ENCODE measurements at regions not wholly inside any gene's neighbourhood (a gene's known extent, or its start where the extent isn't known, plus 50 kb on each side); places are given as distances from the start of the nearest gene placed in this dataset.

DNA sequence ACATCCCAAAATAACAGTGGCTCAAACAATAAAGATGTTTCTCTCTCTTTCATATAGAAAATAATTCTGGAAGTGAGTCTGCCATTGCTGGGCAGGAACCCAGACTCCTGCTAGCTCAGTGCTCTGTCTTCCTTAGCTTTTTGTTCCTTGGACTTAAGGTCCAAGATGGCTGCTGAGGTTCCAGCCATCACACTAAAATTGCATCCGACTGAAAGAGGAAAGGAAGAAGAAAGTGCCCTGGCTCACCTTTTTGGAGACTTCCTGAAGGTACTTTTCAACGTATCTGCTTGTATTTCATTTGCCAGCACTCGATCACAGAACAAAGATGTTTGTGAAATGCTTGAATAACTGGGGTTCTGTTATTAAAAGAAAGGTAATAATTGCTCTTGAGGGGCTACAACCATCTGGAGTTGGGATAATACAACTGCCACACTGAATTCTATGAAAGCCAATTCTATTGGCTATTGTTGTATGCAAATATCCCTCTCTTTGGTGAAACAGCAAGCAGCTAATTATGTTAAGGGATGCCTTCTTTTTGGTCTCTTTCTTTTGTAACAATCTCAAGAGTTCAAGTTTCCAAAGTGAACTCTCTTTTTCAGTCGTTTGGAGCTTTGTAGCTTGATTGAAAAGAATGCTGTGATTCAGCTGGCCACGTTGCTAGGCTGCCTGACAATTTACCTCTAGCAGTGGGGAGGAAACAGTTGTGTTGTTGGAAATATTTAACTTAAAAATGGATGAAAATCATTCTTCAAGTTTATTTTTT is 83.9 kb downstream of the BAMBI start:
- Histone ChIP-seq H3K4me2 (no peak overlapping the region), H3K79me2 (ENCODE audit: insufficient read depth, low read depth) (no peaks in the 10 kb centered on the region), H3K4me1 (ENCODE audit: low read depth, poor library complexity, severe bottlenecking) (no peaks in the 10 kb centered on the region), H3K27ac (no peak overlapping the region), H4K20me1 (ENCODE audit: insufficient read depth) (no peaks in the 10 kb centered on the region), H2AFZ (ENCODE audit: low read depth) (no peak overlapping the region), H3K9ac (no peak overlapping the region), H3K36me3 (ENCODE audit: insufficient read depth) (no peaks in the 10 kb centered on the region), H3K27me3 (ENCODE audit: insufficient read depth, low read depth) (no peaks in the 10 kb centered on the region), H3K4me3 (IDR thresholded peaks at IDR 0.05; ENCODE audit: insufficient read depth, low read depth, low read length) (no peak overlapping the region)
- TF ChIP-seq, protein P1, sequence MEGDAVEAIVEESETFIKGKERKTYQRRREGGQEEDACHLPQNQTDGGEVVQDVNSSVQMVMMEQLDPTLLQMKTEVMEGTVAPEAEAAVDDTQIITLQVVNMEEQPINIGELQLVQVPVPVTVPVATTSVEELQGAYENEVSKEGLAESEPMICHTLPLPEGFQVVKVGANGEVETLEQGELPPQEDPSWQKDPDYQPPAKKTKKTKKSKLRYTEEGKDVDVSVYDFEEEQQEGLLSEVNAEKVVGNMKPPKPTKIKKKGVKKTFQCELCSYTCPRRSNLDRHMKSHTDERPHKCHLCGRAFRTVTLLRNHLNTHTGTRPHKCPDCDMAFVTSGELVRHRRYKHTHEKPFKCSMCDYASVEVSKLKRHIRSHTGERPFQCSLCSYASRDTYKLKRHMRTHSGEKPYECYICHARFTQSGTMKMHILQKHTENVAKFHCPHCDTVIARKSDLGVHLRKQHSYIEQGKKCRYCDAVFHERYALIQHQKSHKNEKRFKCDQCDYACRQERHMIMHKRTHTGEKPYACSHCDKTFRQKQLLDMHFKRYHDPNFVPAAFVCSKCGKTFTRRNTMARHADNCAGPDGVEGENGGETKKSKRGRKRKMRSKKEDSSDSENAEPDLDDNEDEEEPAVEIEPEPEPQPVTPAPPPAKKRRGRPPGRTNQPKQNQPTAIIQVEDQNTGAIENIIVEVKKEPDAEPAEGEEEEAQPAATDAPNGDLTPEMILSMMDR (conservative IDR thresholded peaks at IDR 0.05; ENCODE audit: low read depth, low read length): no peak

DNA sequence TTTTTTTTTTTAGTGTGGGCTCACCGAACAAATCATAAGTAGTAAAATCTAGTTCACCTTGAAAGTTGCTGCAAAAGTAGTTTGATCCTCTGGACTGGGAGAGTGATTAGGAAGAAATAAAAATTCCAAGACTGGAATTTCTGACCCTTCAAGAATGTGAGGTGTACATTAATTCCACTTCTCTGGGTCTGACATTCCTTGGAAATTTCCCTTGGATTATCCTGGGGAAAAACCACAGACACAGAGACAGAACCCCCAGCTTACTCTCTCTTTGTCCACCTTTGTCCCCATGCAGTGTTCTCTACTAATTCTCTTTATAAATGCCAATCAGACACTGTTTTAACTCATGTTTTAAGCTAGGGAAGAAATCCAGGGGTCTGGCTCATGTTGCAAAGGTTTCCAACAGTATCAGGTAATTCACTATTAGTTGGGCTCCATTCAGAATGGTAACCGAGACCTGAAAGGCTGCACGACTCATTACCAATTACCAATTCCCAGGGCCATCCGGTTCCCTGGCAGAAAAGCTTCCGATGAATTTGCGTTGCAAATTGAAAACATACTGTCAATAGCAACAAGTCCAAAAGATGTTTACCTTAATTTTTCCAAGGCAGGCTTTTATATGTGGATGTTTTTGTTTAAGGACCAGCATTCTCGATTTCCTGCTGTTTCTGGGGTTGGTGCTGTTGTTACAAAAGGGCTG is 86.3 kb downstream of the BAMBI start:
- no peaks in the 10 kb centered on the region for H3K36me3 ChIP-seq (ENCODE audit: insufficient read depth)
- H3K4me3 ChIP-seq (IDR thresholded peaks at IDR 0.05; ENCODE audit: insufficient read depth, low read depth, low read length): no peak overlapping the region
- H3K9ac ChIP-seq: no peak overlapping the region
- H3K27me3 ChIP-seq (ENCODE audit: insufficient read depth, low read depth): no peaks in the 10 kb centered on the region
- H4K20me1 ChIP-seq (ENCODE audit: insufficient read depth): no peaks in the 10 kb centered on the region
- H3K27ac ChIP-seq: no peak overlapping the region
- H3K79me2 ChIP-seq (ENCODE audit: insufficient read depth, low read depth): no peaks in the 10 kb centered on the region
- TF ChIP-seq, protein P1 (conservative IDR thresholded peaks at IDR 0.05; ENCODE audit: low read depth, low read length): no peak
- no peak overlapping the region for H3K4me2 ChIP-seq
- no peak overlapping the region for H2AFZ ChIP-seq (ENCODE audit: low read depth)
- no peaks in the 10 kb centered on the region for H3K4me1 ChIP-seq (ENCODE audit: low read depth, poor library complexity, severe bottlenecking)

DNA sequence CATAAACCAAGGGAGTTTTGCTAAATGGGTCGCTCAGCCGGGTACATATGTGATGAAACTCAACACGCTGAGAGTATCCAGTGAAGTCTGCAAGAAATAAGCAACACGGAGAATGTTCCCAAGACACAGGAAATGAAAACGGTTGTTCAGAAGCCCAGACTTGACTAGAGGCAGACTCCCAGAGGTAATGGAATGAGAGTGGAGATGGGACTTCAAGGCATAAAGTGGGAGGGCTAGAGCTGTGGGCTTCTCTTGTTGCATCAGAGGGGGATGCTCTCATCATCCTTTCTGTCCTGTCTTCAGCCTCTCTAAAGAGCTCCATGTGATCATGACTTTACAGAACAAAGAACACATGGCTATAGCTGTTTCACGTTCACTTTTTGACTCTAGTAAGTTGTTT is 88.3 kb downstream of the BAMBI start:
- H4K20me1 ChIP-seq (ENCODE audit: insufficient read depth): no peaks in the 10 kb centered on the region
- no peaks in the 10 kb centered on the region for H3K27me3 ChIP-seq (ENCODE audit: insufficient read depth, low read depth)
- H3K4me2 ChIP-seq: no peak overlapping the region
- no peak overlapping the region for H3K9ac ChIP-seq
- no peaks in the 10 kb centered on the region for H3K79me2 ChIP-seq (ENCODE audit: insufficient read depth, low read depth)
- H3K4me1 ChIP-seq (ENCODE audit: low read depth, poor library complexity, severe bottlenecking): no peaks in the 10 kb centered on the region
- no peaks in the 10 kb centered on the region for H3K36me3 ChIP-seq (ENCODE audit: insufficient read depth)
- TF ChIP-seq, protein P1 (conservative IDR thresholded peaks at IDR 0.05; ENCODE audit: low read depth, low read length): no peak
- H2AFZ ChIP-seq (ENCODE audit: low read depth): no peak overlapping the region
- H3K4me3 ChIP-seq (IDR thresholded peaks at IDR 0.05; ENCODE audit: insufficient read depth, low read depth, low read length): no peak overlapping the region
- no peak overlapping the region for H3K27ac ChIP-seq

DNA sequence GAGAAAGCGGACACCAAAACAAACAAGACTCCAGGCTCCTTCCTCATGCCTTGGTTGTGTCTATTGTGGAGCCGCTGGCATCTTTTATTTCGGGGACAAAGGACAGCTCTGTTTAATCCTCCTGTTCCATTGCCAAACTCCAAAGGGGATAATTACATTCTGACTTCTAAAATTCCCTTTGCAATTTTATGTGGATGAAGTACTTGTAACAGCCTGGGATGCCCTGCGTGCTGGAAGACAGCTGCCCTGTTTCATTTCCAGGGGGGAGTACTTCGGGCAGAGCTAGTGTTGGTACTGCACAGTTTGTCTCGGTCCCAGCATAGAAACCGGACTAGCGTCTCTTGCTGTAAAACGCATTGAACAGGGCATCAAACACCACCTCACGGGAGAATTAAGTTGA is 90.9 kb downstream of the BAMBI start:
- TF ChIP-seq, protein P1 (conservative IDR thresholded peaks at IDR 0.05; ENCODE audit: low read depth, low read length): no peak
- Histone ChIP-seq H3K27me3 (ENCODE audit: insufficient read depth, low read depth) (no peaks in the 10 kb centered on the region), H3K4me1 (ENCODE audit: low read depth, poor library complexity, severe bottlenecking) (peaks cover 6% of the 10 kb centered on the region), H3K36me3 (ENCODE audit: insufficient read depth) (no peaks in the 10 kb centered on the region), H3K9ac (no peak overlapping the region), H2AFZ (ENCODE audit: low read depth) (no peak overlapping the region), H3K79me2 (ENCODE audit: insufficient read depth, low read depth) (no peaks in the 10 kb centered on the region), H3K4me3 (IDR thresholded peaks at IDR 0.05; ENCODE audit: insufficient read depth, low read depth, low read length) (no peak overlapping the region), H3K27ac (no peak overlapping the region), H3K4me2 (no peak overlapping the region), H4K20me1 (ENCODE audit: insufficient read depth) (no peaks in the 10 kb centered on the region)

All from KMS-11 (cell line).